ENCODE measurements at regions not wholly inside any gene's neighbourhood (a gene's known extent, or its start where the extent isn't known, plus 50 kb on each side); places are given as distances from the start of the nearest gene placed in this dataset.

DNA sequence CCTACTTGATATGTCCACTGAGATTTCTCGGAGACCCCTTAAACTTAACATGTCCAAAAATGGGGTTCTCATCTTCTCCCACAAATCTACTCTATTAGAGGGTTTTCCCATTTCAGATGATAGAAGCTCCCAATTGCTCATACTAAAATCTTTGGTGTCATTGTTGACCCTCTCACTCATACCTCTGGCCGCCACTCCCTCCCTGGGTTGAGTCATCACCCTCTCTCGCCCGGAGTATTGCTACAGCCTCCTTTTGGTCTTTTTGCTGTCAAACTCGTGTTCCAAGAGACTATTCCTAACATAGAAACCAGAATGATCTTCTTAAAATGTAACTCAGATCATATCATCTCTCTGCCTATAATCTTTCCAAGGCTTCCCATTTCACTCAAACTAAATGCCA, 91.0 kb upstream of the GNAQ start:
- TF ChIP-seq, protein P1, sequence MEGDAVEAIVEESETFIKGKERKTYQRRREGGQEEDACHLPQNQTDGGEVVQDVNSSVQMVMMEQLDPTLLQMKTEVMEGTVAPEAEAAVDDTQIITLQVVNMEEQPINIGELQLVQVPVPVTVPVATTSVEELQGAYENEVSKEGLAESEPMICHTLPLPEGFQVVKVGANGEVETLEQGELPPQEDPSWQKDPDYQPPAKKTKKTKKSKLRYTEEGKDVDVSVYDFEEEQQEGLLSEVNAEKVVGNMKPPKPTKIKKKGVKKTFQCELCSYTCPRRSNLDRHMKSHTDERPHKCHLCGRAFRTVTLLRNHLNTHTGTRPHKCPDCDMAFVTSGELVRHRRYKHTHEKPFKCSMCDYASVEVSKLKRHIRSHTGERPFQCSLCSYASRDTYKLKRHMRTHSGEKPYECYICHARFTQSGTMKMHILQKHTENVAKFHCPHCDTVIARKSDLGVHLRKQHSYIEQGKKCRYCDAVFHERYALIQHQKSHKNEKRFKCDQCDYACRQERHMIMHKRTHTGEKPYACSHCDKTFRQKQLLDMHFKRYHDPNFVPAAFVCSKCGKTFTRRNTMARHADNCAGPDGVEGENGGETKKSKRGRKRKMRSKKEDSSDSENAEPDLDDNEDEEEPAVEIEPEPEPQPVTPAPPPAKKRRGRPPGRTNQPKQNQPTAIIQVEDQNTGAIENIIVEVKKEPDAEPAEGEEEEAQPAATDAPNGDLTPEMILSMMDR (IDR thresholded peaks at IDR 0.05), result no peak
- TF ChIP-seq POLR2A (IDR thresholded peaks at IDR 0.05; ENCODE audit: low read depth), result no peak
- no peak for TF ChIP-seq EP300 (IDR thresholded peaks at IDR 0.05)
- no peak for TF ChIP-seq POLR2AphosphoS5 (IDR thresholded peaks at IDR 0.05)
